Colonic mucosa (tissue), 4 donors: ENCODE measurements at regions not wholly inside any gene's neighbourhood (a gene's known extent, or its start where the extent isn't known, plus 50 kb on each side); places are given as distances from the start of the nearest gene placed in this dataset.

Experiments
- DNase-seq: peaks from one replicate; pipeline ENCODE4 v3.0.0-alpha.2; 2020
- H3K27ac ChIP-seq: fragments of 200-600 bp; one replicate; pipeline ENCODE4 v1.8.0; 2021
- H3K27me3 ChIP-seq: fragments of 200-600 bp; one replicate; pipeline ENCODE4 v1.8.0; 2021
- H3K36me3 ChIP-seq: fragments of 200-600 bp; one replicate; pipeline ENCODE4 v1.8.0; 2021
- H3K4me1 ChIP-seq: fragments of 200-600 bp; one replicate; pipeline ENCODE4 v1.8.0; 2021; ENCODE audit warnings: mild to moderate bottlenecking
- H3K4me3 ChIP-seq: fragments of 200-600 bp; one replicate; pipeline ENCODE4 v1.8.0; 2021
- H3K9ac ChIP-seq, 2 donors: one replicate each; pipeline ENCODE4 v1.7.0; 2013; ENCODE audit warnings: control low read depth in 2 of 2, low read depth in 2 of 2, low read length in 2 of 2
- H3K9me3 ChIP-seq: fragments of 200-600 bp; one replicate; pipeline ENCODE4 v1.8.0; 2021
- CTCF ChIP-seq: fragments of 200-600 bp; IDR thresholded peaks from one replicate; pipeline ENCODE4 v1.8.0; 2022; ENCODE audit warnings: antibody characterized with exemption, mild to moderate bottlenecking
- intact Hi-C: fragments of 100-400 bp; cut with DNase I; formaldehyde crosslinking; loops from one replicate; pipeline ENCODE4 v1.14.1; 2022
- donor health status: healthy.
- donor health status: DM: no; HTN: no; CAD: no.
- donor health status: DM: no; HTN: no; CAD: no.

- Histone ChIP-seq H3K9ac (no peak overlapping the region), H3K27ac (no peak overlapping the region), H3K36me3 (no peaks in the 10 kb centered on the region), H3K4me1 (no peaks in the 10 kb centered on the region), H3K9me3 (no peaks in the 10 kb centered on the region), H3K4me3 (no peak overlapping the region), H3K27me3 (no peaks in the 10 kb centered on the region)
- no peak for DNase-seq
- TF ChIP-seq CTCF: no peak
- intact Hi-C loops: no loop called here
Observed at GRCh38 chr2:64218137-64218802, 74.0 kb upstream of the PELI1 start.

DNA sequence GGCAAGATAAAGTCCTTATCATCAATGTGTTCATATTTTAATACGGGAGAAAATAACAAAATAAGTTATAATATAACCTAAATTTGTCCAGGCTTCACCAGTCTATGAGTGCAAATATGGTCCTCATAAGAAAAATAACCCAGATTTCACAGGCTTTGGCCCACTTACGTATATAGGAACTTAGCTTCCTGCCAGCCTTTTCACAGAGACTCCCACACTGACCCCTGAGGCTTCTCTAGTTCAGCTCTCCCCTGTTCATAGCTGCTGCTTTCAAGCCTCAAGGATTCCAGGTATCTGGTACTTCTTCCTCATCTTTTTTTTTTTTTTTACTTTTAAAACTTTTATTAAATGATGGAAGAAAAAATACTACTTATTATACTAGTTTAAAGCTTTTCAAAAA, 74.9 kb upstream of the PELI1 start:
- intact Hi-C loops: no loop called here
- Histone ChIP-seq H3K27me3 (no peaks in the 10 kb centered on the region), H3K36me3 (no peaks in the 10 kb centered on the region), H3K4me3 (no peak overlapping the region), H3K27ac (no peak overlapping the region), H3K9ac (no peak overlapping the region), H3K9me3 (no peaks in the 10 kb centered on the region), H3K4me1 (no peaks in the 10 kb centered on the region)
- TF ChIP-seq CTCF: no peak
- DNase-seq: no peak

DNA sequence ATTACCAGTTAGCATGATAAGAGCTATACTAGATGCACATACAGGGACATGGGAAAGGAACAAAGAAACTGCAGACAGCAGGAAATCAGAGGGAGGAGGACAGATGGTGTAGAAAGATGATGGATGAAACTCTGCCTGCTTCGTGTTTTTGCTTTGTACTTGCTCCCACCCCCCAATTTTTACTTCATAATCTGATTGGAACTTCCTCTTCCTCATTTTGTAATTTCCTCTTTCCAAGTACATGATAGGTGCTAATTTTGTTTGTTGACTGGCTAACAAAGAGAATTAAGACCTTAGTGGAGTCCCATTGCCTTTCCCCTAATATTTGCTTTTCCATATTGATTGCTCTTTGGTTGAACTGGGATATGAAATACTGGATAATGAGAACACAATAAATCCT, 76.0 kb upstream of the PELI1 start:
- Histone ChIP-seq H3K27me3 (no peaks in the 10 kb centered on the region), H3K9ac (no peak overlapping the region), H3K36me3 (no peaks in the 10 kb centered on the region), H3K4me1 (no peaks in the 10 kb centered on the region), H3K9me3 (no peaks in the 10 kb centered on the region), H3K27ac (no peak overlapping the region), H3K4me3 (no peak overlapping the region)
- intact Hi-C loops: no loop called here
- DNase-seq: no peak
- no peak for TF ChIP-seq CTCF

- intact Hi-C loops: no loop called here
- no peak overlapping the region for H3K27ac ChIP-seq
Observed at GRCh38 chr2:64220894-64221617, 76.8 kb upstream of the PELI1 start.

DNA sequence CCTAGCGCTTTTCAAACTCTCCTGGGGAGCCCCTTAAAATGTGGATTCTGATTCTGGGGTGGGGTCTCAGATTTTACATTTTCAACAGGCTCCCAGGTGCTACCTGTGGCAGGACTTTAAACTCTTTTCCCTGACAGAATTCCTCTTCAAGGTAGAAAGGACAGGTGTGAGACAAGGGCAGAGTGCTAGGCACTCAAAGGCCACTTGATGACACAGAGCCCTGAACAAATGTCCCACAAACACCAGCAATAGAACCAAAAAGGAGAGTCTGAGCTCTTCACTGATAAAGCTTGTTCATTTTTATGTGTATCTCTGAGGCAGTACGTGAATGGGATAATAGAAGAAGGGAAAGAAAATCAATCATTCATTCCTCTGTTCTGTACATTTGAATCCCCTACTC, 77.7 kb upstream of the PELI1 start:
- intact Hi-C loops: no loop called here
- H3K27ac ChIP-seq: no peak overlapping the region
- H3K4me1 ChIP-seq: no peaks in the 10 kb centered on the region
- no peak for TF ChIP-seq CTCF
- H3K9me3 ChIP-seq: no peaks in the 10 kb centered on the region
- no peaks in the 10 kb centered on the region for H3K36me3 ChIP-seq
- no peak overlapping the region for H3K9ac ChIP-seq
- no peak overlapping the region for H3K4me3 ChIP-seq
- no peak for DNase-seq
- no peaks in the 10 kb centered on the region for H3K27me3 ChIP-seq

More at GRCh38 chr2:64220894-64221617, 76.8 kb upstream of the PELI1 start:
- Histone ChIP-seq H3K9ac (no peak overlapping the region), H3K27me3 (no peaks in the 10 kb centered on the region), H3K9me3 (no peaks in the 10 kb centered on the region), H3K4me1 (no peaks in the 10 kb centered on the region), H3K4me3 (no peak overlapping the region), H3K36me3 (no peaks in the 10 kb centered on the region)
- DNase-seq: no peak
- TF ChIP-seq CTCF: no peak
